ENCODE measurements at regions not wholly inside any gene's neighbourhood (a gene's known extent, or its start where the extent isn't known, plus 50 kb on each side); places are given as distances from the start of the nearest gene placed in this dataset.

- no peak overlapping the region for H3K4me3 ChIP-seq (ENCODE audit: low read depth, low read length)
- TF ChIP-seq, protein P1, sequence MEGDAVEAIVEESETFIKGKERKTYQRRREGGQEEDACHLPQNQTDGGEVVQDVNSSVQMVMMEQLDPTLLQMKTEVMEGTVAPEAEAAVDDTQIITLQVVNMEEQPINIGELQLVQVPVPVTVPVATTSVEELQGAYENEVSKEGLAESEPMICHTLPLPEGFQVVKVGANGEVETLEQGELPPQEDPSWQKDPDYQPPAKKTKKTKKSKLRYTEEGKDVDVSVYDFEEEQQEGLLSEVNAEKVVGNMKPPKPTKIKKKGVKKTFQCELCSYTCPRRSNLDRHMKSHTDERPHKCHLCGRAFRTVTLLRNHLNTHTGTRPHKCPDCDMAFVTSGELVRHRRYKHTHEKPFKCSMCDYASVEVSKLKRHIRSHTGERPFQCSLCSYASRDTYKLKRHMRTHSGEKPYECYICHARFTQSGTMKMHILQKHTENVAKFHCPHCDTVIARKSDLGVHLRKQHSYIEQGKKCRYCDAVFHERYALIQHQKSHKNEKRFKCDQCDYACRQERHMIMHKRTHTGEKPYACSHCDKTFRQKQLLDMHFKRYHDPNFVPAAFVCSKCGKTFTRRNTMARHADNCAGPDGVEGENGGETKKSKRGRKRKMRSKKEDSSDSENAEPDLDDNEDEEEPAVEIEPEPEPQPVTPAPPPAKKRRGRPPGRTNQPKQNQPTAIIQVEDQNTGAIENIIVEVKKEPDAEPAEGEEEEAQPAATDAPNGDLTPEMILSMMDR (IDR thresholded peaks at IDR 0.05; ENCODE audit: insufficient read depth, low read depth, low read length), result no peak
- no peak for DNase-seq (ENCODE audit: low read depth)
These were observed 233.3 kb downstream of the GAS1 start for GRCh38 chr9:86713970-86714369.

GRCh38 chr9:86713470-86713869, 233.8 kb downstream of the GAS1 start:
- TF ChIP-seq, protein P1 (IDR thresholded peaks at IDR 0.05; ENCODE audit: insufficient read depth, low read depth, low read length), result no peak
- no peak for DNase-seq (ENCODE audit: low read depth)
- no peak overlapping the region for H3K4me3 ChIP-seq (ENCODE audit: low read depth, low read length)

DNA sequence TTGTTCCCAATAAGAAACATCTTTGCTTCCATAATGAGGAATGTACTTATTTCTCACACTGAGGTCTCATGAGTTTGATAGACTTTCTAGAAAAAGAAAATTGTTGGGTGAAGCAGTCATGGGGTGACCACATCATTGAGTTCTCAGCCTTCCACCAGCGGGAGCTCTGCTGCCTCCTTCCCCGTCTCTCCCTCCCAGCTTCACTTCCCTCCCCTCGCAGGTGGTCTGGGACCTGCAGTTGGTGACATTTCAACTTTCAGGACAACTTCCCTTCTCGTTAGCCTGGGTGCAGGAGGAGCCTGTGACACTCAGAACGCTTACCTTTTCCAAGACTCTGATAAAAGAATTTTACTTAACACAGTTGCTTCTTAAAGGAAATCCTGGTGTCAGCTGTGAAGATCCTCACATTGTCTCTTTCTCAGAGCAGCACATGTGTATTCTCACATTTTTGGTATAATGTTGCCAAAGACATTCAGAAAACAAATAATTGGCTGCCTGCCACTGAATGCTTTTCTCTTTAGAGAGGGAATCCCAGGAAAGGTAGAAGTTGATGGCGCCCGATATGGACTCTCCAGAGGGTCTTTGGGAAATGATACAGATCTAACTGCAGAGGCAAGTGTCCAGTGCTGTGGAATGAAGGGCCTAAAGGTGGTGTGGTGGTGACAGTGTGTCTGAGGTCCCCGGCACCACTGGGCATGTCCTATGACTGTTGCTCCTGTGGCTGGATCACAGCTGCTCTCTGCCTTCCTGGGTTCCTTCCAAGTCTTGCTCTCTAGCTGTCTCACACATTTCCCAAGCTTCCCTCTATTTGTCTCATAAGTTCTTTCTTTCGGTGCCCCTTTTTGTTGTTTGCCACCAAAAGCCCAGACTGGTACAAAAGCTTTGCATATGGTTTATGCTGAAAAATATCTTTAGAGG, 238.1 kb downstream of the GAS1 start:
- DNase-seq (ENCODE audit: low read depth), result no peak
- TF ChIP-seq, protein P1 (IDR thresholded peaks at IDR 0.05; ENCODE audit: insufficient read depth, low read depth, low read length), result no peak
- H3K4me3 ChIP-seq (ENCODE audit: low read depth, low read length), result no peak overlapping the region

GRCh38 chr9:86707932-86708510, 239.3 kb downstream of the GAS1 start:
- no peak overlapping the region for H3K4me3 ChIP-seq (ENCODE audit: low read depth, low read length)
- TF ChIP-seq, protein P1 (IDR thresholded peaks at IDR 0.05; ENCODE audit: insufficient read depth, low read depth, low read length), result no peak
- no peak for DNase-seq (ENCODE audit: low read depth)

DNA sequence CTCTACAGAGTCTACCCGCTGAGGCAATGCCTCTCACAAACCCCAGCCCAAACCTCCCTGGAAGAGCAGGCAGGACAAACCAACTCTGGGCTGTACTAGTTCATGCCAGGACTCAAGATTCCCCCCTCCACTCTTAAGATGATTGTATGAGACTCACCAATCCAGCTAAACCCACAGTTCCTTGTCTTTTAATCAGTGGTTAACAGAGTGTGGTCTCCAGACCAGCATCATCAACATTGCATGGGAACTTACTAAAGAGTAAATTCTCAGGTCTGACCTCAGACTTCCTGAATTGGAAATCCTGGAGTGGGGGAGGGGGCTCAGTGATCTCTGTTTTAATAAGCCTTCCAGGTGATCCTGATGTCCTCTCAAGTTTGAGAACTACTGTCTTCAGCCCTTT, 240.9 kb downstream of the GAS1 start:
- peak; percentile 11 for DNase-seq (ENCODE audit: low read depth)
- H3K4me3 ChIP-seq (ENCODE audit: low read depth, low read length), result no peak overlapping the region
- TF ChIP-seq, protein P1 (IDR thresholded peaks at IDR 0.05; ENCODE audit: insufficient read depth, low read depth, low read length), result no peak

DNA sequence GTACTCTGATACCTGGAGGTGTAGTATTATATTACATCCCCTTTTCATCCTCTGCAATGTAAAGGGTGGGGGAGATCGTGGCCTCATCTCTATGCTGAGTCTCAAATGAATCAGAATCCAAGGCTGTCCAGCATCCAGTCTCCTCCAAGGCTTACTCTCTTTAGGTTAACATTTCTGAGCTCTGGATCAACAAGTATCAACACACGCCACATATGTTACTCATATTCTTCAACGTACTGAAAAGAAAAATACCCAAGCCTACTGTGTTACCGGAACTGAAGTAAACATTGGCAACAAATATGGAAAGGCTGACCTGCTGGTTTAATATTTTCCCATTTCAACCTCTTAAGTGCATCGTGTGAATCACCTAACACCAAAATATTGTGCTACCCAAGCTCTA, 241.8 kb downstream of the GAS1 start:
- no peak overlapping the region for H3K4me3 ChIP-seq (ENCODE audit: low read depth, low read length)
- DNase-seq (ENCODE audit: low read depth), result no peak
- TF ChIP-seq, protein P1 (IDR thresholded peaks at IDR 0.05; ENCODE audit: insufficient read depth, low read depth, low read length), result no peak

All from fibroblast of villous mesenchyme (primary cell).